DOHH2 (cell line): ENCODE measurements at regions not wholly inside any gene's neighbourhood (a gene's known extent, or its start where the extent isn't known, plus 50 kb on each side); places are given as distances from the start of the nearest gene placed in this dataset.

Experiments used
- H3F3A ChIP-seq: fragments of 200-600 bp; sonication (generic), shearing (Covaris generic); 2 replicates; pipeline ENCODE4 v1.6.0; 2016; ENCODE audit warnings: antibody characterized with exemption, mild to moderate bottlenecking; ENCODE audit not compliant: control insufficient read depth, insufficient read depth
- H3K27ac ChIP-seq: fragments of 200-600 bp; sonication (generic); 2 replicates; pipeline ENCODE4 v1.5.1; 2014; ENCODE audit warnings: low read depth, mild to moderate bottlenecking, low read length, moderate library complexity
- H3K27me3 ChIP-seq: fragments of 200-600 bp; sonication (generic); 2 replicates; pipeline ENCODE4 v1.6.1; 2014; ENCODE audit warnings: mild to moderate bottlenecking, low read length, mixed read lengths; ENCODE audit not compliant: control insufficient read depth
- H3K36me3 ChIP-seq: fragments of 200-600 bp; sonication (generic); 2 replicates; pipeline ENCODE4 v1.6.1; 2014; ENCODE audit warnings: mild to moderate bottlenecking, low read length, moderate library complexity, mixed read lengths; ENCODE audit not compliant: control insufficient read depth
- H3K4me1 ChIP-seq: fragments of 200-600 bp; sonication (generic); 2 replicates; pipeline ENCODE4 v1.6.1; 2014; ENCODE audit warnings: mild to moderate bottlenecking, low read length, mixed read lengths; ENCODE audit not compliant: control insufficient read depth
- H3K4me2 ChIP-seq: fragments of 200-600 bp; sonication (generic); 2 replicates; pipeline ENCODE4 v1.6.0; 2014; ENCODE audit warnings: mild to moderate bottlenecking, low read length, moderate library complexity
- H3K4me3 ChIP-seq: fragments of 200-600 bp; sonication (generic); 2 replicates; pipeline ENCODE4 v1.5.1; 2014; ENCODE audit warnings: mild to moderate bottlenecking, low read length, mixed read lengths
- H3K79me2 ChIP-seq: fragments of 200-600 bp; sonication (generic); 2 replicates; pipeline ENCODE4 v1.6.1; 2014; ENCODE audit warnings: mild to moderate bottlenecking, low read length, mixed read lengths; ENCODE audit not compliant: control insufficient read depth
- H3K9me2 ChIP-seq: fragments of 200-600 bp; sonication (generic); replicated peaks from 2 replicates; pipeline ENCODE4 v1.6.1; 2014; ENCODE audit warnings: mild to moderate bottlenecking, low read length, mixed read lengths; ENCODE audit not compliant: control insufficient read depth
- H3K9me3 ChIP-seq: fragments of 200-600 bp; sonication (generic); 2 replicates; pipeline ENCODE4 v1.6.1; 2014; ENCODE audit warnings: antibody characterized with exemption, low read length, mixed read lengths; ENCODE audit not compliant: control insufficient read depth, insufficient read depth
- H4K20me1 ChIP-seq: fragments of 200-600 bp; sonication (generic); 2 replicates; pipeline ENCODE4 v1.6.0; 2014; ENCODE audit warnings: low read depth, mild to moderate bottlenecking, antibody characterized with exemption, low read length, moderate library complexity; ENCODE audit not compliant: control insufficient read depth, insufficient read depth
- CTCF ChIP-seq: fragments of 200-600 bp; sonication (generic); IDR thresholded peaks from one replicate; pipeline ENCODE4 v1.5.1; 2014; ENCODE audit warnings: antibody characterized with exemption, mild to moderate bottlenecking, low read depth, low read length; ENCODE audit not compliant: poor library complexity, severe bottlenecking
- EZH2phosphoT487 ChIP-seq: fragments of 200-600 bp; sonication (generic); IDR thresholded peaks from 2 replicates; pipeline ENCODE4 v1.6.1; 2017; ENCODE audit warnings: borderline replicate concordance, mild to moderate bottlenecking, antibody characterized with exemption, low read length, moderate library complexity, mixed read lengths

GRCh38 chr13:44801990-44802389, 187.3 kb downstream of the NUFIP1 start:
- no peaks in the 10 kb centered on the region for H4K20me1 ChIP-seq
- no peaks in the 10 kb centered on the region for H3K27me3 ChIP-seq
- H3K9me3 ChIP-seq: no peaks in the 10 kb centered on the region
- no peaks in the 10 kb centered on the region for H3K79me2 ChIP-seq
- H3F3A ChIP-seq: no peaks in the 10 kb centered on the region
- no peaks in the 10 kb centered on the region for H3K36me3 ChIP-seq
- no peaks in the 10 kb centered on the region for H3K4me1 ChIP-seq
- TF ChIP-seq CTCF: no peak
- TF ChIP-seq EZH2phosphoT487: no peak
- no peak overlapping the region for H3K4me2 ChIP-seq
- H3K27ac ChIP-seq: no peak overlapping the region
- no peaks in the 10 kb centered on the region for H3K9me2 ChIP-seq
- no peak overlapping the region for H3K4me3 ChIP-seq

- TF ChIP-seq CTCF (no peak), EZH2phosphoT487 (no peak)
- Histone ChIP-seq H3K27me3 (no peaks in the 10 kb centered on the region), H3K79me2 (no peaks in the 10 kb centered on the region), H3K27ac (no peak overlapping the region), H3K4me1 (no peaks in the 10 kb centered on the region), H4K20me1 (no peaks in the 10 kb centered on the region), H3K9me2 (no peaks in the 10 kb centered on the region), H3K36me3 (no peaks in the 10 kb centered on the region), H3F3A (no peaks in the 10 kb centered on the region), H3K4me3 (no peak overlapping the region), H3K9me3 (no peaks in the 10 kb centered on the region), H3K4me2 (no peak overlapping the region)
Observed at GRCh38 chr13:44800626-44801025, 188.6 kb downstream of the NUFIP1 start.

GRCh38 chr13:44797685-44798084, 191.6 kb downstream of the NUFIP1 start:
- H3K27ac ChIP-seq: no peak overlapping the region
- H3K9me2 ChIP-seq: no peaks in the 10 kb centered on the region
- no peaks in the 10 kb centered on the region for H3K4me1 ChIP-seq
- H3K36me3 ChIP-seq: no peaks in the 10 kb centered on the region
- H3K4me2 ChIP-seq: no peak overlapping the region
- no peaks in the 10 kb centered on the region for H3K79me2 ChIP-seq
- no peaks in the 10 kb centered on the region for H3K27me3 ChIP-seq
- TF ChIP-seq EZH2phosphoT487: no peak
- no peak for TF ChIP-seq CTCF
- no peaks in the 10 kb centered on the region for H3F3A ChIP-seq
- H3K4me3 ChIP-seq: no peak overlapping the region
- H4K20me1 ChIP-seq: no peaks in the 10 kb centered on the region
- H3K9me3 ChIP-seq: no peaks in the 10 kb centered on the region
